DMS79 (cell line): ENCODE measurements at regions not wholly inside any gene's neighbourhood (a gene's known extent, or its start where the extent isn't known, plus 50 kb on each side); places are given as distances from the start of the nearest gene placed in this dataset.
"Not testable (repeated sequence)": the region's sequence is repeated elsewhere in the genome, so short reads cannot be mapped to it uniquely, and the experiment has no call there.

Source experiments
- DNase-seq: peaks from one replicate; lab custom pipeline; 2025; lab: John Stamatoyannopoulos, UW

- DNase-seq, result no peak
Observed at GRCh38 chr6:4460586-4461475, 315.4 kb upstream of the CDYL start.

- no peak for DNase-seq
Observed at GRCh38 chr6:4459996-4460395, 316.2 kb upstream of the CDYL start.

- no peak for DNase-seq
Observed at GRCh38 chr6:4459032-4459431, 317.2 kb upstream of the CDYL start.

GRCh38 chr6:4451718-4452117, 316.3 kb upstream of the ECI2 start:
- DNase-seq, result no peak

- DNase-seq, result no peak
Observed at GRCh38 chr6:4451081-4451480, 315.7 kb upstream of the ECI2 start.

GRCh38 chr6:4450237-4450636, 314.9 kb upstream of the ECI2 start:
- no peak for DNase-seq

- no peak for DNase-seq
Observed at GRCh38 chr6:4449409-4449808, 314.0 kb upstream of the ECI2 start.

- DNase-seq, result no peak
Observed at GRCh38 chr6:4448841-4449240, 313.5 kb upstream of the ECI2 start.

GRCh38 chr6:4447639-4448330, 312.4 kb upstream of the ECI2 start:
- DNase-seq, result no peak

- no peak for DNase-seq
Observed at GRCh38 chr6:4446982-4447381, 311.6 kb upstream of the ECI2 start.

- DNase-seq, result no peak
Observed at GRCh38 chr6:4441981-4442434, 306.6 kb upstream of the ECI2 start.

GRCh38 chr6:4439159-4439558, 303.8 kb upstream of the ECI2 start:
- no peak for DNase-seq

- no peak for DNase-seq
Observed at GRCh38 chr6:4437342-4437741, 302.0 kb upstream of the ECI2 start.

GRCh38 chr6:4435981-4436445, 300.6 kb upstream of the ECI2 start:
- no peak for DNase-seq

GRCh38 chr6:4434655-4435054, 299.3 kb upstream of the ECI2 start:
- no peak for DNase-seq

- DNase-seq, result no peak
Observed at GRCh38 chr6:4433199-4433598, 297.8 kb upstream of the ECI2 start.

GRCh38 chr6:4426968-4427367, 291.6 kb upstream of the ECI2 start:
- no peak for DNase-seq

GRCh38 chr6:4421837-4422236, 286.5 kb upstream of the ECI2 start:
- no peak for DNase-seq

- no peak for DNase-seq
Observed at GRCh38 chr6:4420160-4420865, 284.9 kb upstream of the ECI2 start.

GRCh38 chr6:4415549-4415948, 280.2 kb upstream of the ECI2 start:
- DNase-seq, result no peak

- DNase-seq, result not testable (repeated sequence)
Observed at GRCh38 chr6:4414078-4414477, 278.7 kb upstream of the ECI2 start.

- no peak for DNase-seq
Observed at GRCh38 chr6:4413073-4413472, 277.7 kb upstream of the ECI2 start.

- no peak for DNase-seq
Observed at GRCh38 chr6:4412488-4412887, 277.1 kb upstream of the ECI2 start.
